Caco-2 (cell line): ENCODE measurements at regions not wholly inside any gene's neighbourhood (a gene's known extent, or its start where the extent isn't known, plus 50 kb on each side); places are given as distances from the start of the nearest gene placed in this dataset.

Source experiments
- BruUV-seq: library from RNA; stranded (reverse); fragments of 400-500 nt; replicated peaks from 2 replicates; lab custom pipeline; 2021; lab: Mats Ljungman, UMichigan
- CTCF ChIA-PET: fragments of 300-600 bp; sonication (Branson Sonifier 250); formaldehyde crosslinking; loops from one replicate; lab custom pipeline; 2022; ENCODE audit warnings: antibody characterized with exemption; lab: Charles Lee
- POLR2A ChIA-PET: fragments of 300-600 bp; sonication (Branson Sonifier 250); formaldehyde crosslinking; loops from one replicate; lab custom pipeline; 2022; ENCODE audit warnings: antibody characterized with exemption; lab: Charles Lee
- DNase-seq, 2 experiments: peaks; one replicate each; pipeline versions ENCODE4 v3.0.0 to v3.0.0-alpha.2; 2020 to 2022
- H3K27me3 ChIP-seq: replicated peaks from 2 replicates; pipeline ENCODE4 v1.6.0; 2011; ENCODE audit warnings: low read length; ENCODE audit not compliant: control insufficient read depth, insufficient read depth
- H3K36me3 ChIP-seq: 2 replicates; pipeline ENCODE4 v1.5.1; 2011; ENCODE audit warnings: low read length; ENCODE audit not compliant: control insufficient read depth, insufficient read depth
- H3K4me1 ChIP-seq: fragments of 250-450 bp; sonication (Bioruptor Pico); 2 replicates; pipeline ENCODE4 v1.5.1; 2020; ENCODE audit warnings: mild to moderate bottlenecking
- H3K4me3 ChIP-seq: 2 replicates; pipeline ENCODE4 v1.5.1; 2011; ENCODE audit warnings: low read depth, mild to moderate bottlenecking, control low read depth, low read length
- H3K9me3 ChIP-seq: fragments of 250-450 bp; sonication (Bioruptor Pico); 2 replicates; pipeline ENCODE4 v1.5.1; 2020; ENCODE audit warnings: mild to moderate bottlenecking, moderate library complexity
- H3K27ac Mint-ChIP-seq: one replicate; pipeline ENCODE4 v1.8.0; 2022; ENCODE audit warnings: mixed read lengths; ENCODE audit not compliant: unreplicated experiment
- H3K27me3 Mint-ChIP-seq: one replicate; pipeline ENCODE4 v1.8.0; 2022; ENCODE audit warnings: mixed read lengths; ENCODE audit not compliant: insufficient read depth, unreplicated experiment
- H3K36me3 Mint-ChIP-seq: one replicate; pipeline ENCODE4 v1.8.0; 2022; ENCODE audit warnings: mild to moderate bottlenecking, mixed read lengths; ENCODE audit not compliant: insufficient read depth, unreplicated experiment
- H3K4me1 Mint-ChIP-seq: one replicate; pipeline ENCODE4 v1.8.0; 2022; ENCODE audit warnings: low read depth, mixed read lengths; ENCODE audit not compliant: unreplicated experiment
- H3K4me3 Mint-ChIP-seq: one replicate; pipeline ENCODE4 v1.8.0; 2022; ENCODE audit warnings: mild to moderate bottlenecking, moderate library complexity, mixed read lengths; ENCODE audit not compliant: unreplicated experiment
- H3K9me3 Mint-ChIP-seq: one replicate; pipeline ENCODE4 v1.8.0; 2022; ENCODE audit warnings: mixed read lengths; ENCODE audit not compliant: unreplicated experiment
- intact Hi-C: fragments of 100-400 bp; cut with micrococcal nuclease; formaldehyde crosslinking; loops from one replicate; pipeline ENCODE4 v1.10.0; 2022; ENCODE audit not compliant: unreplicated experiment
- TF ChIP-seq, protein P1 (sequence below), 2 experiments: fragments of 200-600 bp in 1 of 2; IDR thresholded peaks; 1 replicate in 1 of 2; 2 replicates in 1 of 2; pipeline versions ENCODE4 v1.5.1 to v1.8.0; 2011 to 2022; ENCODE audit warnings: antibody characterized with exemption in 1 of 2, control low read depth in 1 of 2, inconsistent platforms in 1 of 2, low read depth in 1 of 2, low read length in 1 of 2, mild to moderate bottlenecking in 1 of 2, moderate library complexity in 1 of 2; ENCODE audit not compliant: insufficient read depth in 1 of 2, severe bottlenecking in 1 of 2, unreplicated experiment in 1 of 2

DNA sequence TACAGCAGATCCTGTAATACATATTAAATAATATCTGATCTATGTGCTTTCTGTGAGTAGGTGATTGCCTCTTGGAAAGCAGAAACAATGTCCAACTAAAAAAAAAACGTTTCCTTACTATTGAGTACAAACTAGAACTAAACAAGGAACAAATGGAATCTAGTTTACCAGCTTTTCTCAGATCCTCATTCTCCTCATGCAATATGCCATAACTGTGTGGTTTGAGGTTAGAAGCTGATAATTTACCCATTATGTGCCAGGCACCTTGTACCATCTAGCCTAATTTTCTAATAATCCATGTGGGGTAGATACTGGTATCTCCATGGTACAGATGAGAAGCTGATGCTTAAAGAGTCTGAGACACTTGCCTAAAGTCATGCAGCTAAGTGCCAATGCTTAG lies 154.7 kb downstream of the PTGER3 start:
- Mint-ChIP-seq H3K27me3 (peaks cover 3% of the 10 kb centered on the region), H3K4me1 (no peaks in the 10 kb centered on the region), H3K36me3 (no peaks in the 10 kb centered on the region), H3K4me3 (no peak overlapping the region), H3K9me3 (no peaks in the 10 kb centered on the region), H3K27ac (no peak overlapping the region)
- Histone ChIP-seq H3K27me3 (no peaks in the 10 kb centered on the region), H3K4me1 (no peaks in the 10 kb centered on the region), H3K9me3 (no peaks in the 10 kb centered on the region), H3K4me3 (no peak overlapping the region), H3K36me3 (no peaks in the 10 kb centered on the region)
- TF ChIP-seq, protein P1, sequence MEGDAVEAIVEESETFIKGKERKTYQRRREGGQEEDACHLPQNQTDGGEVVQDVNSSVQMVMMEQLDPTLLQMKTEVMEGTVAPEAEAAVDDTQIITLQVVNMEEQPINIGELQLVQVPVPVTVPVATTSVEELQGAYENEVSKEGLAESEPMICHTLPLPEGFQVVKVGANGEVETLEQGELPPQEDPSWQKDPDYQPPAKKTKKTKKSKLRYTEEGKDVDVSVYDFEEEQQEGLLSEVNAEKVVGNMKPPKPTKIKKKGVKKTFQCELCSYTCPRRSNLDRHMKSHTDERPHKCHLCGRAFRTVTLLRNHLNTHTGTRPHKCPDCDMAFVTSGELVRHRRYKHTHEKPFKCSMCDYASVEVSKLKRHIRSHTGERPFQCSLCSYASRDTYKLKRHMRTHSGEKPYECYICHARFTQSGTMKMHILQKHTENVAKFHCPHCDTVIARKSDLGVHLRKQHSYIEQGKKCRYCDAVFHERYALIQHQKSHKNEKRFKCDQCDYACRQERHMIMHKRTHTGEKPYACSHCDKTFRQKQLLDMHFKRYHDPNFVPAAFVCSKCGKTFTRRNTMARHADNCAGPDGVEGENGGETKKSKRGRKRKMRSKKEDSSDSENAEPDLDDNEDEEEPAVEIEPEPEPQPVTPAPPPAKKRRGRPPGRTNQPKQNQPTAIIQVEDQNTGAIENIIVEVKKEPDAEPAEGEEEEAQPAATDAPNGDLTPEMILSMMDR (IDR thresholded peaks at IDR 0.05; ENCODE audit: insufficient read depth in 1 of 2, low read depth in 1 of 2, low read length in 1 of 2, severe bottlenecking in 1 of 2, unreplicated experiment in 1 of 2): no peak
- BruUV-seq: no TSS peak
- DNase-seq: no peak
- ChIA-PET POLR2A (no interaction called here), CTCF (interaction anchor here (0.6 kb wide), 1 partner anchor 76 kb away, joined by 4 read pairs; no protein-coding TSS in a partner anchor)
- intact Hi-C loops: loop anchor here (10.0 kb wide), 1 partner anchor 368 kb away; no protein-coding TSS in a partner anchor

DNA sequence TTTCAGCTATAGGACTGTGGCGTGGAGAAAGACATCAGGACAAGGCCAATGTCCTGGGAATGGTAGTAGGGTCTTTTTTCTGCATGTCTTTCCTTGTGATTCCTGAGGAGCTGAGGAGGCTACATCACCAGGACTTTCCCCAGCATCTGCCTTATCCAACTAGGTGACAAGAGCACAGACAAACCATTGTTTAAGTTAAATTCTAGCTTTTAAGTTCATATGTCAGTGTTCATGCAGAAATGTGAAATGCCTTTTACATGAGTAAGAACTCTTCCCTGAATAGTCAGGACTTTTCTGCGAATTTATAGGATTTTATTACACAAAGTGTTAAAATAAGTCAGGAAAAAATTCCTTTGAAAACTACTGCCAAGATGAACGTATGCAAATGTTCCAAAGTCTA lies 154.2 kb downstream of the PTGER3 start:
- H3K9me3 ChIP-seq: no peaks in the 10 kb centered on the region
- H3K4me3 ChIP-seq: no peak overlapping the region
- Mint-ChIP-seq H3K4me1 (no peaks in the 10 kb centered on the region), H3K9me3 (no peaks in the 10 kb centered on the region), H3K4me3 (no peak overlapping the region), H3K36me3 (no peaks in the 10 kb centered on the region), H3K27me3 (peaks cover 5% of the 10 kb centered on the region), H3K27ac (no peak overlapping the region)
- no TSS peak for BruUV-seq
- DNase-seq: no peak
- H3K4me1 ChIP-seq: no peaks in the 10 kb centered on the region
- H3K36me3 ChIP-seq: no peaks in the 10 kb centered on the region
- no peaks in the 10 kb centered on the region for H3K27me3 ChIP-seq
- CTCF ChIA-PET: interaction anchor here (0.6 kb wide), 1 partner anchor 75 kb away, joined by 4 read pairs; no protein-coding TSS in a partner anchor
- intact Hi-C loops: loop anchor here (10.0 kb wide), 1 partner anchor 369 kb away; no protein-coding TSS in a partner anchor
- TF ChIP-seq, protein P1 (IDR thresholded peaks at IDR 0.05; ENCODE audit: insufficient read depth in 1 of 2, low read depth in 1 of 2, low read length in 1 of 2, severe bottlenecking in 1 of 2, unreplicated experiment in 1 of 2): no peak
- POLR2A ChIA-PET: no interaction called here

DNA sequence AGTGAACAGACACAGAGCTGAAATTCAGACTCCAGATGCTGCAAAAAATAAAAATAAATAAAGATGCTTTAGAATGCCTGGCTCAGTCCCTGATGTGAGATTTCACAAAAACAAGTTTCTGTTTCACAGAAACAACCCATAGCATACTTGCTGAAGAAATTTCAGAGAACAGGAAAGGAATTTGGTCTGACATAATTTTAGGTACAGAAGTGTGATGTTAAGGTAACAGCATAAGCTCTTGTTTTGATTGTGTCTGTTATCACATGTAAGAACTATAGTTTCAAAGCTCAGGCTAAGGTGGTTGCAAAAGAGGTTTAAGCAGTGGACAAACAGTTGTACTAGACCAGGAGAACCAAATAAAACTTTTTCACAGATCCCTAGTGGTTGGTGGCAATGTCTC lies 152.1 kb downstream of the PTGER3 start:
- Histone ChIP-seq H3K27me3 (no peaks in the 10 kb centered on the region), H3K9me3 (no peaks in the 10 kb centered on the region), H3K36me3 (no peaks in the 10 kb centered on the region), H3K4me3 (no peak overlapping the region), H3K4me1 (no peaks in the 10 kb centered on the region)
- BruUV-seq: no TSS peak
- ChIA-PET POLR2A (no interaction called here), CTCF (no interaction called here)
- intact Hi-C loops: loop anchor here (10.0 kb wide), 1 partner anchor 371 kb away; no protein-coding TSS in a partner anchor
- H3K27ac Mint-ChIP-seq: no peak overlapping the region
- no peaks in the 10 kb centered on the region for H3K9me3 Mint-ChIP-seq
- H3K36me3 Mint-ChIP-seq: no peaks in the 10 kb centered on the region
- DNase-seq: no peak
- H3K27me3 Mint-ChIP-seq: peaks cover 9% of the 10 kb centered on the region
- H3K4me1 Mint-ChIP-seq: no peaks in the 10 kb centered on the region
- TF ChIP-seq, protein P1 (IDR thresholded peaks at IDR 0.05; ENCODE audit: insufficient read depth in 1 of 2, low read depth in 1 of 2, low read length in 1 of 2, severe bottlenecking in 1 of 2, unreplicated experiment in 1 of 2): no peak
- no peak overlapping the region for H3K4me3 Mint-ChIP-seq
